AG04449 (cell line): ENCODE measurements at regions not wholly inside any gene's neighbourhood (a gene's known extent, or its start where the extent isn't known, plus 50 kb on each side); places are given as distances from the start of the nearest gene placed in this dataset.

Experiments
- CTCF ChIA-PET: fragments of 350-600 bp; formaldehyde crosslinking; extraction: SDS; loops from one replicate; lab custom pipeline; 2021; ENCODE audit warnings: antibody characterized with exemption; lab: Yijun Ruan, JAX
- POLR2A ChIA-PET: fragments of 400-600, 350-600 bp; formaldehyde crosslinking; extraction: SDS; loops from one replicate; lab custom pipeline; 2020; ENCODE audit warnings: antibody characterized with exemption, inconsistent platforms; lab: Yijun Ruan, JAX
- DNase-seq: peaks from one replicate; pipeline ENCODE4 v3.0.0-alpha.2; 2010; ENCODE audit warnings: low read depth, low spot score
- H3K4me3 ChIP-seq: 2 replicates; pipeline ENCODE4 v1.5.1; 2011; ENCODE audit warnings: low read depth, mild to moderate bottlenecking, control low read depth, low read length
- TF ChIP-seq, protein P1 (sequence below): IDR thresholded peaks from one replicate; pipeline ENCODE4 v1.5.1; 2011; ENCODE audit warnings: mild to moderate bottlenecking, moderate library complexity, low read length, control low read depth, inconsistent platforms; ENCODE audit not compliant: insufficient read depth; ENCODE audit errors: missing control alignments

DNA sequence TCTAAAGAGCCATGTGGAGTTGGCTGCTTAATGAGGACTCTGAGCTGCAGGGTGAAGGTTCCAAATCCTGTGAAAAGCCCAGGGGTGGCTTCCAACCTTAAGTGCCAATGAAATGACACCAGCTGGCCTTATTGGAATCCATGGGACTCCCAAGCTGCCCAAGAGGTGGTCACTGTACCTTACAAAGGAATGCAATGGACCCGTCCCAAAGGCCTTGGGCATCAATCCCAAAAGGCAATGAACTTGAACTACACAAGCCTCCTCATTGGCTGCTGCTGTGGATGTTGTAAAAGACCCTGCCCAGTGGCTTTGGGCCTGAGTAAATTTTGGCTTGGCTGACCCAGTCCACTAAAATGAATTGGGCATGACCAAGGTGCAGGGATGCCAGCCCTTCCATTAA is 129.3 kb downstream of the WNT5A start:
- TF ChIP-seq, protein P1, sequence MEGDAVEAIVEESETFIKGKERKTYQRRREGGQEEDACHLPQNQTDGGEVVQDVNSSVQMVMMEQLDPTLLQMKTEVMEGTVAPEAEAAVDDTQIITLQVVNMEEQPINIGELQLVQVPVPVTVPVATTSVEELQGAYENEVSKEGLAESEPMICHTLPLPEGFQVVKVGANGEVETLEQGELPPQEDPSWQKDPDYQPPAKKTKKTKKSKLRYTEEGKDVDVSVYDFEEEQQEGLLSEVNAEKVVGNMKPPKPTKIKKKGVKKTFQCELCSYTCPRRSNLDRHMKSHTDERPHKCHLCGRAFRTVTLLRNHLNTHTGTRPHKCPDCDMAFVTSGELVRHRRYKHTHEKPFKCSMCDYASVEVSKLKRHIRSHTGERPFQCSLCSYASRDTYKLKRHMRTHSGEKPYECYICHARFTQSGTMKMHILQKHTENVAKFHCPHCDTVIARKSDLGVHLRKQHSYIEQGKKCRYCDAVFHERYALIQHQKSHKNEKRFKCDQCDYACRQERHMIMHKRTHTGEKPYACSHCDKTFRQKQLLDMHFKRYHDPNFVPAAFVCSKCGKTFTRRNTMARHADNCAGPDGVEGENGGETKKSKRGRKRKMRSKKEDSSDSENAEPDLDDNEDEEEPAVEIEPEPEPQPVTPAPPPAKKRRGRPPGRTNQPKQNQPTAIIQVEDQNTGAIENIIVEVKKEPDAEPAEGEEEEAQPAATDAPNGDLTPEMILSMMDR: no peak
- ChIA-PET CTCF (no interaction called here), POLR2A (no interaction called here)
- DNase-seq: no peak
- H3K4me3 ChIP-seq: no peak overlapping the region

DNA sequence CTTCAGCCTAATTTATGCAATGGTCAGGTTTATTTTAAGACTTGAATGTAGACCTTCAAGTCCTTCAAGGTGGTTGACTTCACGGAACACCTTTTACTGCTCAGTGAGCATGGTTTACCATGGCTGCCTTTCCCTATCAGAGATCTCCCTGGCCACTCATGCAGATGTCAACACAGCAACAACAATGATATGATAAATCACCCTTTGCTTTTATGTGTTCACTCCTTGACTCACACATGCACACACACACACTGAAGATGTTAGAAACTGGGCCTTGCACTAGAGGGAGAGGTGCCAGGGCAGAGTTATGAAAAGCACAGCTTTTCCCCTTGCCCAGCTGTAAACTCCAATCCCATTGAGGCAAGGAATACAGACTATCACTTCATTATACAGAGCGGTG is 134.4 kb downstream of the WNT5A start:
- TF ChIP-seq, protein P1: no peak
- H3K4me3 ChIP-seq: no peak overlapping the region
- CTCF ChIA-PET: no interaction called here
- DNase-seq: no peak
- POLR2A ChIA-PET: no interaction called here

DNA sequence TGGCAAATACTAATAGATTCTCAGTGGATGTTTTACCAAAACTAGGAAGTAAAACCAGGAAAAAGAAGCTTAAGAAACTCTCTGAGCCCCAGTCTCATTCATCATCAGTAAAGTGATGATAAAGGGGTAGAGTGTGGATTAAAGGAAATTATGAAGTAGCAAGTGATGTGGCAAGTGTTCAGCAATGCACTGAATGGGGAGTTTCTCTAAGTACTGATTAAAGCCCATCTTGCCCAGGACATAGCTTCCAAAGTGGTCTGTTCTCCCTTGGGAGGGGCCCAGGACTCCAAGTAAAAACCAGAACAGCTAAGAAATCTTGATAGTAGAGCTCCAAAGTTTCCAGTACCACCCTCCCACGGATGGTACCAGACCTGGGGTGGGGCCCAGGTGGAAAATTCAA is 137.3 kb downstream of the WNT5A start:
- no peak for DNase-seq
- ChIA-PET CTCF (interaction anchor here (1.3 to 1.6 kb wide), 2 partner anchors 11 to 12 kb away, joined by 3 to 5 read pairs; no protein-coding TSS in a partner anchor), POLR2A (interaction anchor here (0.6 kb wide), 1 partner anchor 9 kb away, joined by 4 read pairs; no protein-coding TSS in a partner anchor)
- TF ChIP-seq, protein P1: no peak
- H3K4me3 ChIP-seq: no peak overlapping the region

DNA sequence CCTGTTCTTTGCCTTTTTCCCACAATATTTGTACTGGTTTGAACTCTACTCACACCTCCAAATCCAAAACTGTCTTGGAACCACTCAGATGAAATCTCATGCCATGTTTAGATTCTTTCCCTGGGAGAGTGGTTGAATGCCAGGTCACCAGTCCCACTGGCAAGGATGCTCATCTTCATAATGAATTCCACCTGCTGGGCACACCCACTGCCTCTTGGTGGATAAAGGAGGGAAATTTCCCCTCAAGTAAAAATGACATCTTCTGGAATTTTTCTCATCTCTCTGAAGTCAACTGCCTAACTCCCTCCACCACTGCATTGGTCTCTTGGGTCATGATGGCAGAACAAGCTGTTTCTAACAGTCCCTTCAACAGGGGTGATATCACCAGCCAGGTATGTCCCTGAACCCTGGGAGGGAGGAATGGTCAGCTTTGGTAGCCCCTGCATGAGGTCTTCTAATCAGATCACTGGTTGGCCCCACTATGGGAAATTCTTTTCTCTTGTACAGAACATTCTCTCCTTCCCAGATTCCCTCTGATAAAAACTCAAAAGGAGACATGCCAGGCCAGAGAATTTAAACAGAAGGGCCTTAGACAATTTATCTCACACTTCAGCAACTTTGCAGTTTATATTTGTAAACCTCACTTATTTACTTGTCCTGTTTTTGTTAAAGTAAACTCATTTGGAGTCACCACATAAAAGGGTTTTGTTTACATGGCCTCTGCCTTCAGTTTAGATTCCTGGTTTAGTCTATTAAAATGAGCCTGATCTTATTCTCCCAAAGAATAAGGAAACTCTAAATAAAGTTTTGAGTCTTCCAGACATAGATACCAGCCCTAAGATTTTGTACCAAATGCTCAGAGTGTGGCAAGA is 143.4 kb downstream of the WNT5A start:
- no peak for DNase-seq
- CTCF ChIA-PET: no interaction called here
- no peak overlapping the region for H3K4me3 ChIP-seq
- TF ChIP-seq, protein P1: no peak
- POLR2A ChIA-PET: no interaction called here

DNA sequence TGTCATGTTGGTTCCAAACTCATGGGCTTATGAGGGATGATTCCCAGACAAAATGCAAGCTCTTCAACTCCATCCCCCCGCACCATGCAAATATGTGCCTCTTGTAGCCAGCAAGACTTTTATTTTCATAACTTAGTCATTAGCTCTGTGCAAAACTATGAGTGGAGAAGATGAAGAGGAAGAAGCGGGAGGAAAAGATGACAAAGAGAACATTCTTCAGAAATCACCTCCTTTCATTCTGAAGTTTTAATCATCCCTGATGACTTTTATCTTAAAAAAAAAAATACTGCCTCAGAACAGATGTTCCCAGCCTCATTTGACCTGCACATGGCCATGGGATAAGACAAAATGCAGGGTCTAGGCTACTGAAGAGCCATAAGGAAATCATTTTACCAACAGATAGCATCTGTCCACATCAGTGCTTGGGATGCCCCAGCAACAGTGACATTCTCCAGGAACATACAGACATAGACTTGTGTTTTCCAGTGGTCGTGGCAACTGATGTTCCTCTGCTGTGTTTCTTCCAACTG is 145.5 kb downstream of the WNT5A start:
- TF ChIP-seq, protein P1: no peak
- peak; percentile 44 for DNase-seq
- POLR2A ChIA-PET: interaction anchor here (0.7 to 1.5 kb wide), 8 partner anchors 9 to 175 kb away, joined by 3 to 10 read pairs (median 4); no protein-coding TSS in a partner anchor
- CTCF ChIA-PET: interaction anchor here (1.0 to 1.1 kb wide), 2 partner anchors 18 to 167 kb away, joined by 3 read pairs; no protein-coding TSS in a partner anchor
- no peak overlapping the region for H3K4me3 ChIP-seq

DNA sequence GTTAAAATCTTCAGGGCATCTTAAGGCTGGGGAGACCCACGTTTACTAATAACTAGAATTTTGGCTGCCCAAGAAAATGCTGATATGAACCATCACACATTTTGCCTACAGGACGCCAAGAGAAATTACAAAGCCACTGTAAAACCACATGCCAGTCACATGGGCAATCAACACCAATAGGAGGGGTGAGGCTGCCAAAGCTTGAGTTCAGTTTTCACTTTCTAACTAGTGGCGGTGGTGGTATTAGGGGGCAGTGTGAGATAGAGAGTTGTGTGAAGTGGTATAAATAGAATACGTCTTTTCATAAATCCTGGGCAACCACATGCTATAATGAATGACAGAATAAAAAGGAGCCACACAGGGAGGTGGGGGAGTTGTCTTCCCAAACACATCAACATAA is 147.3 kb downstream of the WNT5A start:
- TF ChIP-seq, protein P1: no peak
- POLR2A ChIA-PET: interaction anchor here (1.2 kb wide), 1 partner anchor 148 kb away, joined by 4 read pairs; no protein-coding TSS in a partner anchor
- CTCF ChIA-PET: no interaction called here
- DNase-seq: no peak
- no peak overlapping the region for H3K4me3 ChIP-seq
